GM18909 (cell line): ENCODE measurements at regions not wholly inside any gene's neighbourhood (a gene's known extent, or its start where the extent isn't known, plus 50 kb on each side); places are given as distances from the start of the nearest gene placed in this dataset.

Experiments
- ATAC-seq: cut with Tn5 transposase; IDR thresholded peaks from one replicate; pipeline ENCODE4 v1.9.1; 2021; ENCODE audit warnings: mild to moderate bottlenecking; ENCODE audit not compliant: unreplicated experiment, poor library complexity

DNA sequence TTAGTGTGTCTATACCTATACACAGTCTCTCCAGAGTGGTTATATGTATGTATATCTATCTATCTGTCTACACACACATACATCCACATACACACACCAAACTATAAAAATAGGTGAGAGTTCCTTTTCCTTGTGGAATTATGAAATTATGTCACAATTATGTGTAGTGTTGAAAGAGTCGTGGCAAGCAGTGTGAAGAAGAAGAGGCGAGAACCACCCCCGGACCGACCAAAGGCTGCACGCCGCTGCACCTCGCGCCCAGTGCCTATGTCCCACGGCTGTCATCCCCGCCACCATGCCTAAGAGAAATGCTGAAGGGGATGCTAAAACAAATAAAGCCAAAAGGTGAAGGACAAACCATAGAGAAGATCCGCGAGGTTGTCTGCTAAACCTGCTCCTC lies 95.0 kb upstream of the RAP2B start:
- ATAC-seq, result no peak

DNA sequence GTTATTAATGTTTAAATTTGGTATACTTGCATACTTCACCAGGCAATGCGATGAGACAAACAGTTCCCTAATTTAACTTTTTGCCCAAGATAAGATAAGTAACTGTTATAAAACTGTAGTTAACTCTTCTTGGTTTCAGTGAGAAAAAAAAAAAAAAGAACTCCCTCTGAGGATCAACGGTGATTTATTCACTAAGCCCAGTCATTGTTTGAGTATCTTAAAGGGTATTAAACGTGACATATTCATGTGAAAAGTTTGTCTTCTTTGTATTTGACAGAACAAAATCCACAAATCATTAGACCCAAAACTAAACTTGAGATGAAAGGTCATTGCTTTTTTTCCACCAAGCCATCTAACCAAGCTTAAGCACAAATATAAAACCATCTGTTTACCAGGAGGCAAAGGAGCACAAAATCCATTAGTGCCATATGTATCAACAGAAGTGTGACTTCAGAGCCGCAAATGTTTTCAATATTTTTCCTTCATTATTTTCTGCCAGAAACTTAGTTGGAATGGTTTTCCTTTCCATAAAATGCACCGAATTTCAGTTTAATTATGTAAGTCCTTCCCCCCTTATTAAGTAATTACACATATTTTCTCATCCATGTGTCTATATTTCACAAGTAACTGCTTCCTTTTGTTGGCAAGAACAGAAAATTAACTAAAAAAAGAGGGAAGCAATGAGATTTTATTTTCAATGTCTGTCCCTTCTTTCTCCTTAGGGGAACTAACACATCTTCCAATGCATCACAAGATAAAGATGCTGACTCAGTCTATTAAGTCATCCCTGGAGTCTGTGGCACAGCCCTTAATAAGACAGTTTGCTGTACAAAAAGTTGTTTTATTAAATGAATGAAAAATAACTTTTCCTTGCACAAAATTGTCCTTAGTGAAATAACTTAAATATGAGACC lies 92.2 kb upstream of the RAP2B start:
- ATAC-seq, result no peak

DNA sequence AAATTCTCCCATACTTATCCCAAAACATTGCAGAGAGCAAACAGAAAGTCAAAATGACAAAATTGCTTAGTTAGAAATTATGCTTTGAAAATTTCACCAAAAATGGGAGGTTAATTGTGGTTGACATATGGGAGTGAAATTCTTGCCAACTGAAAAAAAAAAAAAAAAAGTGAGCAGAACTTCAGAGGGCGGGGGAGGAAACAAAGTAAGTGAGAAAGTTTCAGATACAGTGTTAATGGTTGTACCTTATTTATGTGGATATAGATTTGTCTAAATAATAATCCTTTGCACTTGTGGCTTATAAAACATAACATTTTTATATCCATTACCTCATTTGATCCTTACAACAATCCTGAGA lies 91.5 kb upstream of the RAP2B start:
- no peak for ATAC-seq

DNA sequence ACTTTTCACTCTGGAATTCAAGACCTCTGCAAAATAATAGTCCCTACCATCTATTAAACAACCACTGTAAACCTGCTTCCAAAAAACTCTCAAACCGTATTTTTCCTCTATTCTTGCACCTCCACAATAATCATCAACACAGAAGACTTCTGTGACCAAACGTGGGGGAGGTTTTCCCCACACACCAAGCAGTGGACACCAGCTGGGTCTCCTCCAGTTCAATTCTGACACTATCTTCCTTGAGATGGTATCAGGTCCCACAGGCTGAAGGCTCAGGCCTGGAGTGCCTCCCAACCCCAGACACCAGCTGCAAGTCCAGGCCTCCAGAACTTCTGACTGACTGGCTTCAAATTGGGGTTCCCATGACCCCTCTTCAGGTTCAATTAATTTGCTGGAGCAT lies 89.6 kb upstream of the RAP2B start:
- no peak for ATAC-seq

DNA sequence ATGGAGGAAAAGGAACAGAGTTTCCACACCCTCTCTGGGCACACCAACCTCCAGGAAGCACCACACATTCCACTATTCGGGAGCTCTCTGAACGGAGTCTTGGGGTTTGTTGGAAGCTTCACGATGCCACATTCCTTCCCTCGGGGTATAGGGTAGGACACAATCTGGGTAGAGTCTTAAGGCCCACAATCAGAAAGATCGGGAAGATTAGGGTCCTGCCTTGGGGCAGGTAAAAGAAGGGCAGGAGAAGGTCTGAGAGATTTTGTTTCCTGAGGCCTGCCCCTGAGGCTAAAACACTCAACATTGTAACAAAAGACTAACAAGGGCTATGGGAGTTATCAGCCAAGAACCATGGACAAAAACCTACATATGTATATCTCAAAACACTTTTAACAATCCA lies 89.2 kb upstream of the RAP2B start:
- ATAC-seq, result no peak

DNA sequence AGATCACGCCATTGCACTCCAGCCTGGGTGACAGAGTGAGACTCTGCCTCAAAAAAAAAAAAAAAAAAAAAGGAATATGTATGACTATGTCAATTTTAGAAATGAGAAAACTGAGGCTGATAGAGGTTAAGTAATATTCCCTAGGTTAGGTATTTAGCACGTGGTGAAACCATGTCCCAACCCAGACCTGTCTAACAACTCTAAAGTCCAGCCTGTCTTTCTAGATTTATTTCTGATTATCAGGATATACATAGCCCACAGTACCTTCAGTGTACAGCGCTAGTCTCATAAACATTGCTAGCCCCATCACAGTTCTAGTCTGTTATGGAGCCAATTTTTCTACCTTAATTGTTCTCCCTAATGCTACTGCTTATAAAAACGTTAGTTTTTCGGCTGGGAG lies 88.4 kb upstream of the RAP2B start:
- ATAC-seq, result no peak

DNA sequence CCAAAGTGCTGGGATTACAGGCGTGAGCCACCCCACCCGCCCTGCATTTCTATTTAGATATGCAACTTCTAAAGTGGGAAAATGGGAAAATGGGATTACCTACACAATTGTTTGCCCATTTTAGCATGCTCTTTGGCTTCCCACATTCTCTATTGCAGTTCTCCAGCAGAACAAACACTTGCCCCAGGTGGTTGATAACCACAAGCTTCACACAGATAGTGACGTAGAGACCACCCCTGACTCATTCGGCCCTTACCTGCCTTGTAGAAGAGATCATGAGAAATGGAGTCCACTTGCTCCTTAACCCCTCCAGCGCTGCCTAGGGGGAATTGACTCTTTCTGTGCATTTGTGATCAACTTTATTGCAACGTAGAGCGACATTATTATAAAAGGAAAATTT lies 83.2 kb upstream of the RAP2B start:
- ATAC-seq, result no peak

DNA sequence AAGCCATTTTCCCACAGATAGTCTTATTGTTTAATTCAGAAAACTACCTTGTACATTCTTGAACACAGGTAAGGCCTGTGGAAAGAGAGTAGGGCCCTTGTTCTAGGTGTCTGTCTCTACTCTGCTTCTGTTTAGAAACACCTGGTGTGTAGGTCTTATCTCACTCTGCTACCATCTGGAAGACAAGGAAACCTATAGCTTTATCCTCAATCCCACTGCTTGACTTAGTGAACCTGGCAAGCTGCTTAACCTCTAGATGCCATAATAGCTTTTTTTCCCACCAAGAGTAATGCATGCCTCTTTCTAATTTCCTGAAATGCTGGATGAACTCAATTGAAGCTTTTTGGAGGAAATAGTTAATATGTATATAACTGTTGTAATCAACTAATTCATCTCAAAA lies 82.6 kb upstream of the RAP2B start:
- no peak for ATAC-seq

DNA sequence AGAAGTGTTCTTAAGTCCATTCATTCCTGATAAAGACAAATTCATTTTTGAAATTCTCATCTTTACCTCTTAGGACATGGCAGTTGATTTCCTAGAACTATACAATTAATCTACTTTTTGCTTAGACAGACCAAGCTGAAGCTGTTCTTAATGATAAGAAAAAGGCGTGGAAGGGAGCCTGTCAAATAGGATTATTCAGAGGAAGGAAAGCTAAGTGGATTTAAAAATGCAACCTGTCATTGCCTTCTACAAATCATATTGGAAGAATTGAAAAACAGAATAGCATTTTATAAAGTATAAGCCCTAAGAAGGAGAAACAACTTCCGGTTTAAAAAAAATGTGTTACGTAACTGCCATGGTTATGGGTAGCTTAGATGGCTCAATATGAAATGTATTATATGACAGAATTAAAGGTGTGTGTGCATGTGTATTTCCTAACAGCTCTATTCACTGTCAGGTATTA lies 81.2 kb upstream of the RAP2B start:
- ATAC-seq, result no peak

DNA sequence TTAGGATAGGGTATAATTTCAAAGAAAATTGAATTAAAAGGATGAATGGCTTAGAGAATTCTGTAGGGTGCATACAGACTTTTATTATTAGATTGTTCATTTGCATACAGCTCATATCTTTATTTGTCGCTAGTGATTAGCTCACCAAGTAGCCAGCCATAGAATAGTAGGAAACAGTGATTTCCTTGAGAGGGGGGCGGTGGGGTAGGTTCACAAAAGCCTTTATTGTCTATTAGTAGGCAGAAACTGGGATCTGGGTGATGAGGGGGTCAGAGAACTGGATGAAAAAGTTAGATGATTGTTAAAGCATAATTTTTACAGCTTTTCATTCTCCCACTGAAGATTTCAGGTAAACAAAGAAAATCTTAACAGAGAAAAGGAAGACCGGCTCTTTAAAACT lies 77.6 kb upstream of the RAP2B start:
- ATAC-seq, result no peak

DNA sequence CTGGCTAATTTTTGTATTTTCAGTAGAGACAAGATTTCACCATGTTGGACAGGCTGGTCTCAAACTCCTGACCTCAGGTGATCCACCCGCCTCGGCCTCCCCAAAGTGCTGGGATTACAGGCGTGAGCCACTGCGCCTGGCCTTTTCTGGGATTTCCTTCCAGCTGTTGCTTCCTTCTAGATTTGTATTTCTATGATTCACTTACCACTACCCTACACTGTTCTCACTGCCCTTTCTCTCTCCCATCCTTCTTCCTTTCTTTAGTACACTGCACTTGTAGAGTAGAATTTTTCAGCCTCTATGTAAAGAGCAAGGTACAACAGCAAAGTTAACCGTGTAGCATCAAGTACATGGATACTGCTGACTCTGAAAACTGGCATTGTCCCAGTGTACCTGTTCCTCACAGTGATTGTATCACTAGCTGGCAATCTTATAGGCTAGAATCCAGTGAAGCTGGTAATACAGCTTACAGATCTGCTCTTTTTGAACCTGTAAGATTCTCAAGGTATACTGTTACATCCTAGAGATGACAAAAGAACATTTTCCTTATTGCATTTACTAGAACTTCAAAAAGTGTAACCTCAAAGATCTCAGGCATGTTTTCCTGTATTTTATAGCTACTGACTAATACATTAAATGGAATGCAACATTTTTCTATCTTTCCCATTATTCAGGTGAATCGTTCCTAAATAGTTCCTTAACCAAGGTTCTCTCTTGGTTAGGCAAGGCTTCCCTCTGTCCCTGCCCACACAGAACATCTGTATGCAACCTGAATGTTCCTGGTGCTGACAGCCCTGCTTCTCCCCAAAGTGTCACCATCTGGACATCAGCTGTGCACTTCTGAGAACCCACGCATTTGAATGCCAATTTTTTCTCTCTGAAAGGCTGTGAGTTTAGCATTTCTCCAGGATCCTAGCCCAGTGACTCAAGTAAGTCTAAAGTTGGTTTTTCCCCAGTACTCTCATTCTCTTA lies 74.1 kb upstream of the RAP2B start:
- ATAC-seq, result no peak

DNA sequence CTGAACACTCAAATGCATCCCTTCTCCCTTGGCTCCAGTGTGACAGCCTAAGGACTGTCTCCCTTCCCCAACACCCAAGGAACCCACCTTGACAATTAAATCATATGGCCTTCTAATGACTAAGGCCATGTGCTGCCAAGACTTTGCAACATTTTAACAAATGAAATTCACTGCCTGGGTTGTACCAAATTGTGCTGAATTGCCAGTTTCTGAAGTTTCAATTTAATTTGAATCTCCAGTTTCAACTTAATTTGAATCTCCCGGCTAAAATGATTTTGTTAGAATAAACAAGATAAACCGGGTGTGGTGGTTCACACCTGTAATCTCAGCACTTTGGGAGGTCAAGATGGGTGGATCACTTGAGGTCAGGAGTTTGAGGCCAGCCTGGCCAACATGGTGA lies 72.4 kb upstream of the RAP2B start:
- no peak for ATAC-seq

DNA sequence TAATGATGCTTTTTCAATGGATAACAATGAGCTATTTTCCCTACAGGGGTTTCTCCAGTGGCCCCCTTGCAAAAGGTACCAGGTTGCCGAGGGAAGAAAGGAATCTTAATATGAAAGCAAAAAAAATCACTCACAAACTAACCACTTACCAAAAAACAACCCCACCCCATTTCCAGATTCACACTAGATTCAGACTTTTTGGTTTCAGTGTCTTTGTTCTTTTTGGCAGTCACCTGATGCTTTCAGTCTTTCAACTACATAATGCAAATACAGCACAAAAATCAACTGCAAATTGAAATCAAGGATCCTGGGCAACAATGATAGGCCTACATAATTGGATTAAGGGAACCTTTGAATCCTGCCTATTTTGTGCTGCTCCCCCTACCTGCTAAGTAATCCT lies 71.1 kb upstream of the RAP2B start:
- no peak for ATAC-seq

DNA sequence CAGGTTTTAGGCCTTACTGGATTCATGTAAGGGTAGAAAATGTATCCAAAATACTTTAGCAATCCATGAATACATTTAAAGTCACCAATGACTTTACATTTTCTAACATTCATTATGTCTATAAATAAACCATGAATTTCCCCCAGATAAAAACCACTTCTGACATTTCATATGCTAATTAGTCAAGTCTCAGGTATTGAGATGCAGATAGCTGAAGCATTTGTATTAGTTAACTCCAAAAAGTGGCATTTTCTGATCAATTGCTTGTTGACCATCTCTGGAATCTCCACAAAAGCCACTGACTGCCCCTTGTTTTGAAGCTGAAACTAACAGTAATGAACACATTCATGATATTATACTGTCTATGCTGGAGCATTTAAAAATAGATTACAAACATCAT lies 68.4 kb upstream of the RAP2B start:
- no peak for ATAC-seq

DNA sequence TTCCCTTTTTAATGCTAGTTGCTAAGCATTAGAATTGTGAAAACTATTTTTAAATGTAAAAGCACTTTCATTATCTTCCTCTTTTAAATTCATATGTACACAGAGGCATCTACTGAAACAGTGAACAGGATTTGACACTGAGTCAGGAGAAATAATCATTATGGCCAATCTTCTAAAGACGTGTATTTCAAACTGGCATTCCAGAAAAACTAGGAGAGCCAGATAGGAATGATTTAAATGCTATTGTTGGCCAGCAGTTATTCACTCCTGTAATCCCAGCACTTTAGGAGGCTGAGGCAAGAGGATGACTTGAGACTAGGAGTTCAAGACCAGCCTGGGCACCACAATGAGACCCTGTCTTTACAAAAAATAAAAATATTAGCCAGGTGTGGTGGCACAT lies 67.6 kb upstream of the RAP2B start:
- ATAC-seq, result no peak

DNA sequence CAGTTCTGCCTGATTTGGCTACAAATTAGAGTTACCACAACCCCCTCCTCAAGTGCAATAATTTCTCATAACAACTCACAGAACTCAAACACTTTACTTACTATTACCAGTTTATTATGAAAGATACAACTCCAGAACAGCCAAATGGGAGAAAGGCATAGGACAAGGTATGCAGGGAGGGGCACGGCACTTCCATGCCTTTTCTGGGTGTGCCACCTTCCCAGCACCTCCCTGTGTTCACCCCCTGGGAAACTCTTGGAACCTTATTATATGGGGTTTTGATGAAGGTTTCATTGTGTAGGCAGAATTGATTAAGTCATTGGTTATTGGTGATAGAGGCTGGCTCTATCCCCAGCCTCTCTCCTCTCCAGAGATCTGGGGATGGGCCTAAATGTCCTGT lies 66.6 kb upstream of the RAP2B start:
- no peak for ATAC-seq

DNA sequence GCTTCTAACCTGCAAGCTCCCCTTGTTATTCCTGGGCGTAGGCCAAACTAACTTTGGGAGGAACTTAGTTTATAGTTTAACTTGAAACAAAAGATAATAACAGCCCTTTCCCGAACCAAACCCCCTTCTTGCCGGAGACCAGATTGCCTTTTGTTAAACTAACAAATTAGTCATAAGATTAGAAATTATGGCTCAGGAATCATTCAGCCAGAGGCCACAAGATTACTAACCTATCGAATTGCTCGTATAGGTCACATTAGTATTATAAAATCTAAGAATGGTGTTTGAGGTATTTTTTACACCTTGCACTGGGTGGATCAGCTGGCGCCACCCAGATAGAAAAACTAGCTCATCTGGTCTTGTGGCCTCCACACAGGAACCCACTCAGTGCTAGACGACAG lies 65.3 kb upstream of the RAP2B start:
- no peak for ATAC-seq

DNA sequence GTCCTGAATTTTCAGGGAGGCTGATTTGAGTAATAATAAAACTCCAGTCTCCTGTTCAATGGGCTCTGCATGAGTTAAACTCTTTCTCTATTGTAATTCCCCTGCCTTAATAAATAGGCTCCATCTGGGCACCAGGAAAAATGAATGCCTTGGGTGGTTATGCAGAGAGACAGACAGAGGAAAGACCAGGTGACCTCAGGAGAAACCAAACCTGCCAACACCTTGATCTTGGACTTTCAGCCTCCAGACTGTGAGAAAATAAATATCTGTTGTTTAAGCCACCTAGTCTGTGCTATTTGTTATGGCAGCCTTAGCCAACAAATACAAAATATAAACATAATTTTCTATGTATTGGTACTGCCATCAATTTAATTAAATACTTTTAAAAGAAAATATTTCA lies 64.8 kb upstream of the RAP2B start:
- no peak for ATAC-seq

DNA sequence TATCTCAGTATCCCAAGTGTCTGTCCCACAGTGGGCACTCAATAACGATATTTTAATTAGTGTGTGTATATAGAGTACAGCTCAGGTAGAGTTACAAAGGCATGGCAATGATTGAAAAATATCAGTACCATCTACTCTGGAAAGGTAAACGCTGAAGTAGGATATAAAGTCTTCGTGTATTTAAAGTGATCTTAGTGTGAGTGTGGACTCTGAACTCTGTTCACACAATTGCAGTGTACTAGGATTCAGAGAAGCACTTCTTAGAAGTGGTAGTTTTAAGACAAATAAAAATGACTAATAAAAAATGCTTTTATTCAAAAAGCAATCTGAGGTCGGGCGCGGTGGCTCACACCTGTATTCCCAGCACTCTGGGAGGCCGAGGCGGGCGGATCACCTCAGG lies 62.9 kb upstream of the RAP2B start:
- no peak for ATAC-seq

DNA sequence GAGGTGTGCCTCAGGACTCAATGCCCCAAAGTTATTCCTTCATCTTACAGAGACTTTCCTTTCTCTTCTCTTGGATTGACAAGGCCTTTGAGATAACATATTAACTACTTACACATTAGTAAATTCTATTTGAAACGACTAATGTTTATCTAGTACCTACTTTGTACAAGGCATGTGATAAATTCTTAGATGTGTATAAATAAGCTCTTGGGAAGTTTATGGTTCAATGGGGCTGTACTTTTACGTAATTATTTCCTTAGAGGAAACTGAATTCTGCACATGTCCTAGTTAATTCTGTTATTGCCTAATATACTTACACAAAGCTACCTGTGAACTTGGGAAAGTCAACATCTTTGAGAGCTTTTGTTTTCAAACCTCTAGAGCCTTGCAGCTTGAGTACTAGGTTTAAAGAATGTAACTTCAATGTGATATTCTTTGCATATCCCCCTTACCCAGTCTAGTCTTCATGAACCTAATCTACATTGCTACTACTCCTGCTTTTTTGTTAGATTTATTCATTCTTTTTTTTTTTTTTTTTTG lies 58.5 kb upstream of the RAP2B start:
- no peak for ATAC-seq

DNA sequence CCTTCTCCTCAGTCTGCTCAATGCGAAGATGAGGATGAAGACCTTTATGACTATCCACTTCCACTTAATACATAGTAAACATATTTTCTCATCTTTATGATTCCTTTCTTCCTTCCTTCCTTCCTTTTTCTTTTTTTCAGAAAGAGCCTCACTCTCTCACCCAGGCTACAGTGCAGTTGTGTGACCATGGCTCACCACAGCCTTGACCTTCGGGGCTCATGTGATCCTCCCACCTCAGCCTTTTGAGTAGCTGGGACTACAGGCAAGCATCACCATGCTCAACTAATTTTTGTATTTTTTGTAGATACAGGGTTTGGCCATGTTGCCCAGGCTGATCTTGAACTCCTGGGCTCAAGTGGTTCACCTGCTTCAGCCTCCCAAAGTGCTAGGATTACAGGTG lies 52.0 kb upstream of the RAP2B start:
- ATAC-seq, result no peak
